ENCODE measurements at regions not wholly inside any gene's neighbourhood (a gene's known extent, or its start where the extent isn't known, plus 50 kb on each side); places are given as distances from the start of the nearest gene placed in this dataset.
A peak's percentile ranks its signal among the peaks of the same experiment; 100 is the strongest.
"Not testable (repeated sequence)": the region's sequence is repeated elsewhere in the genome, so short reads cannot be mapped to it uniquely, and the experiment has no call there.

DNA sequence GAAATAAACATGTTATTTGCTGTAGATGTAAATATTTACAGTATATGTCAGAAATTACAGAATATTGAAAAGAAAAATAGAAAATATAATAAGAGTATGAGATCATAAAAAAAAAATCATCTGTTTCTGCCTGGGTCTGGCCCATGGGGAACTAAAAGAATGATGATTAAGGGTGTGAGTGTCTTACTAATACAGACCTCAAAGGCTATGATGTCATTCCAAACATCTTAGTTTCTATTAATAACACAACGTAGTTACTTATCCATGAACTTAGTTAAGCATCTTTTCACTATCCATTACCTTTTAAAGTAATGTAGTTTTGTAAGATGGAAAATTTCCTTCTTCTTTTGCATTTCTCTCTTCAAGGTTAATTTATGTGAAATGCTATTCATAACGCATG, 542.7 kb upstream of the TSPY4 start:
- DNase-seq (ENCODE audit: extremely low spot score, insufficient read length, low read depth) (no peak), FAIRE-seq (no peak)

GRCh38 chrY:8804317-8804716, 532.9 kb upstream of the TSPY4 start:
- no peak for FAIRE-seq
- DNase-seq (ENCODE audit: extremely low spot score, insufficient read length, low read depth), result no peak

DNA sequence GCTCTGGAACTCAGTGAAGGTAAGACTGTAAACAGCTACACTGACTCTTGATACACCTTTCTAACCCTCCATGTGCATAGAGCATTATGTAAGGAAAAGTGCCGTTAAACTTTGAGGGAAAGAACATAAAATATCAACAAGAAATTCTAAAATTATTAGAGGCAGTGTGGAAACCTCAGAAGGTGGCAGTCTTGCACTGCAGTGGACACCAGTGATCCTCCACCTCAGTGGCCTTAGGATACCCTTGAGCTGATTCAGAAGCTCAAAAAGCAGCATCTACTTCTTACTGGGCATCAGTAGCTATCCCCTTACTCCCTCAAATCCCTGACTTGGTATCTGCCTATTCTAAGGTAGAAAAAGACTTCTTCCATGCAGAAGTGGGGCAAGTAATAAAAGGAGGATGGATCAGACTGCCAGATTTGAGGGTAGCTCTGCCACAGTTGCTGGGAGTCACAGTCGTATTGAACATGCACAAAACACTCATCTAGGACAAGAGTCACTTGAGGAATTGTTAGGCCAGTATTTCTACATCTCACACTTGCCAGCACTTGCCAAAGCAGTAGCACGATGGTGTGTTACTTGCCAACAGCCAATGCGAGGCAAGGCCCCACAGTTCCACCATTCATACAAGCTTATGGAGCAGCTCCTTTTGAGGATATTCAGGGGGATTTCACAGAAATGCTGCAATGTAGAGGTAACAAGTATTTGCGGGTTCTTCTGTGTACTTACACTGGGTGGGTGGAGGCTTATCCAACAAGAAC, 529.4 kb upstream of the TSPY4 start:
- DNase-seq (ENCODE audit: extremely low spot score, insufficient read length, low read depth) (no peak), FAIRE-seq (no peak)

- FAIRE-seq (peak; percentile 66), DNase-seq (ENCODE audit: extremely low spot score, insufficient read length, low read depth) (no peak)
Measured at GRCh38 chrY:8808611-8809010, 528.7 kb upstream of the TSPY4 start.

DNA sequence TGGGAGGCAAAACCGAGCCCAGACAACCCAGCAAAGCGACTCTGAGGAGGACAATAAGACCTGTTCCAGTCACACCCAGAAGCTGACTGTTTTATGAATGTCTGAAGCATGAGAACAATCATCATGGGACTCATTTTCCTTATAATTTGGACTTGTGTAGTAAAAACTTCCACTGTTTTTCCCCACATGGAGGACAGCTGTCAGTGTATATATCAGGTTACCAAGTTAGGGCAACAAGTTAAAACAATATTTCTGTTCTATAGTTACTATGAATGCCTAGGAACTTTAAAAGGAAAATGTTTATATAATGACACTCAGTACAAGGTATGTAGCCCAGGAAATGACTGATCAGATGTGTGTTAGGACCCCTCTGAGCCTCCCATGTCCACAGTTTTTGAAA, 528.2 kb upstream of the TSPY4 start:
- FAIRE-seq, result no peak
- no peak for DNase-seq (ENCODE audit: extremely low spot score, insufficient read length, low read depth)

- DNase-seq (ENCODE audit: extremely low spot score, insufficient read length, low read depth), result no peak
Measured at GRCh38 chrY:8814143-8814542, 523.1 kb upstream of the TSPY4 start.

GRCh38 chrY:8815616-8816015, 521.6 kb upstream of the TSPY4 start:
- FAIRE-seq (no peak), DNase-seq (ENCODE audit: extremely low spot score, insufficient read length, low read depth) (no peak)

More at GRCh38 chrY:8814143-8814542, 523.1 kb upstream of the TSPY4 start:
- FAIRE-seq, result no peak

DNA sequence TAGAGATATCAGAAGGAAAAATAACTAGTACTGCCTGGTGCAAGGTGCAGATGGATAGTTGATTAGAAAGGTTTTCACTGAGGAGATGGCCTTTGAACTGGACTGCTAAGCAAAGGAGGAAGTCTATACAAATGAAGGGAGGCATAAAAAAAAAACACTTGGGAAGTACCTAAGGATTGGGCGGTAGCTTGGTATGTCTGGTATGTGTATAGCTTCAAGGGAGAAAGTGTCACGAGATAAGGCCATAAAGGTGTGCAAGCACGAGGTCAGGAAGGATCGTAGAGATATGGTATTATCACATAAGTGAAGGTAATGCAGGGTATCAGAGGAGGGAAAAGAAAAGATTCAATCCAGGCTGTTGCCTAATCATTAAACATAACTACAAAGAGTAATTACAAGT, 517.2 kb upstream of the TSPY4 start:
- DNase-seq (ENCODE audit: extremely low spot score, insufficient read length, low read depth) (no peak), FAIRE-seq (no peak)

GRCh38 chrY:8821106-8821505, 516.2 kb upstream of the TSPY4 start:
- FAIRE-seq (no peak), DNase-seq (ENCODE audit: extremely low spot score, insufficient read length, low read depth) (no peak)

DNA sequence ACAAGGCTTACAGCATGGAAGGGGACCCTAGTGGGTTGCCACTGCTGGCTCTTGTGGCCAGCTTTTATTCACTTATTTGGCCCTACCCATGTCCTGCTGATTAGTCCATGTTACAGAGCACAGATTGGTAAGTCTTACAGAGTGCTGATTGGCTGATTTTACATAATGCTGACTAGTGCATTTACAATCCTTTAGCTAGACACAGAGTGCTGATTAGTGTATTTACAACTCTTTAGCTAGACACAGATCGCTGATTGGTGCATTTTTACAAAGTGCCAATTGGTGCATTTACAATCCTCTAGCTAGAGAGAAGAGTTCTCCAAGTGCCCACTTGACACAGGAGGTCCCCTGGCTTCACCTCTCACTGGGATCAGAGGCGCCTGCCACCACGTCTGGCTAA, 485.0 kb upstream of the TSPY4 start:
- no peak for DNase-seq (ENCODE audit: extremely low spot score, insufficient read length, low read depth)
- FAIRE-seq, result no peak

DNA sequence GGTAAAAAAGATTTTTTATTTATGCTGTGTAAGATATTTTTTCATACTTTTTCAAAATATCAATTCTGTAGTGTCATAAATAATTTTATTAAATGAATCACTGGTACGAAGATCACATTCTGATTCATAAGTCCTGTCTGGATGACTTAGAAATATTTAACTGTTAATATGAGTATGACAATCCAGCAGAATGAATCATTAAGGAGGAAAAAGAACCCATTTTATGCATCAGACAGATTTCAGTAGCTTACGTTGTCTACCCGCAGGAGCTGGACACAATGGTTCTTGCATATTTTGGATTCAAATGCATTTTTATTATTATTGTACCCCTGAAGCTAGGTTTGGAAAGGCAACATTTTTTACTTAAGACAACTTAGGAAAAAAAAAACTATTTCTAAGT, 448.9 kb upstream of the TSPY4 start:
- no peak for FAIRE-seq

GRCh38 chrY:8897876-8898275, 439.4 kb upstream of the TSPY4 start:
- FAIRE-seq (no peak), DNase-seq (ENCODE audit: extremely low spot score, insufficient read length, low read depth) (no peak)

More for the DNA sequence above, 448.9 kb upstream of the TSPY4 start:
- no peak for DNase-seq (ENCODE audit: extremely low spot score, insufficient read length, low read depth)

- DNase-seq (ENCODE audit: extremely low spot score, insufficient read length, low read depth), result no peak
- FAIRE-seq, result no peak
Measured at GRCh38 chrY:8905141-8905540, 432.1 kb upstream of the TSPY4 start.

GRCh38 chrY:8922576-8922975, 414.7 kb upstream of the TSPY4 start:
- FAIRE-seq; DNase-seq (ENCODE audit: extremely low spot score, insufficient read length, low read depth): not testable (repeated sequence)

Measured in GM18507 (cell line).